NCI-H510A (cell line): ENCODE measurements at regions not wholly inside any gene's neighbourhood (a gene's known extent, or its start where the extent isn't known, plus 50 kb on each side); places are given as distances from the start of the nearest gene placed in this dataset.
"Not testable (repeated sequence)": the region's sequence is repeated elsewhere in the genome, so short reads cannot be mapped to it uniquely, and the experiment has no call there.

Source experiments
- DNase-seq: peaks from one replicate; lab custom pipeline; 2025; lab: John Stamatoyannopoulos, UW

DNA sequence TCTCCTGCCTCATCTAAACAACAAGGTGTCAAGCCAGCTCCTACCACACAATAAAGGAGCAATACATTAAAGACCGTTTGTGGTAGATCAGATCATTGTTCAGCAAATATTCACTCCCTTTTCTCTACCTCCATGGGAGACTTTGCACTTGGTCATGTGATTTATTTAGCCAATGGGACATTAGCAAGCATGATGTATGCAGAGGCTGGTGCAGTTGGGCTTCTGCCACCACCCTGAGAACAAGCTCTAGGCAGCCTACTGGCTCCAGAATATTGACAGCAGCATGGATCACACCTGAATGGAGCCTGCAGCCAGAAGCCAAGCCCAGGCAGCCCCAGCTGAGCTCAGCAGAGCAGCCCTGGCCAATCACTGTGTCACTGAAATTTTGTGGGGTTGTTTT lies 99.4 kb upstream of the UBE2E2 start:
- DNase-seq, result no peak

- DNase-seq, result no peak
Measured at GRCh38 chr3:23105048-23105447, 98.1 kb upstream of the UBE2E2 start.

- no peak for DNase-seq
Measured at GRCh38 chr3:23106666-23107065, 96.5 kb upstream of the UBE2E2 start.

DNA sequence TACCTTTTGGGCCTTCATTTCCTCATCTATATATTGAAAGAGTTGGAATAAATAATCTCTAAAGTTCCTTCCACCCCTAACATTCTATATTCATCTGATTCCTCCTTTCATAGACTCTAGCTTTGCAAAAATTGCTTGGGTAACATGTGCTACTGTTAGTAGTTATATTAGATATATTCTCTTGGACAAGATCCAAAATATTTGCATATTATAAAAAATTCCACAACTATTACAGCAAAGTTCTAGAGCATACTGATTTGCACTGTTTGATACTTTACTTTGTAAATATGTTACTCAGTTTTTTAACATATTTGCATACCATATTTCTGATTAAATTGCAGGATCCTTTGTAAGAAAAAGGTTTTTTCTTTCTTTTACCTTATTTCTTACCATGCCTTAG lies 95.9 kb upstream of the UBE2E2 start:
- no peak for DNase-seq

DNA sequence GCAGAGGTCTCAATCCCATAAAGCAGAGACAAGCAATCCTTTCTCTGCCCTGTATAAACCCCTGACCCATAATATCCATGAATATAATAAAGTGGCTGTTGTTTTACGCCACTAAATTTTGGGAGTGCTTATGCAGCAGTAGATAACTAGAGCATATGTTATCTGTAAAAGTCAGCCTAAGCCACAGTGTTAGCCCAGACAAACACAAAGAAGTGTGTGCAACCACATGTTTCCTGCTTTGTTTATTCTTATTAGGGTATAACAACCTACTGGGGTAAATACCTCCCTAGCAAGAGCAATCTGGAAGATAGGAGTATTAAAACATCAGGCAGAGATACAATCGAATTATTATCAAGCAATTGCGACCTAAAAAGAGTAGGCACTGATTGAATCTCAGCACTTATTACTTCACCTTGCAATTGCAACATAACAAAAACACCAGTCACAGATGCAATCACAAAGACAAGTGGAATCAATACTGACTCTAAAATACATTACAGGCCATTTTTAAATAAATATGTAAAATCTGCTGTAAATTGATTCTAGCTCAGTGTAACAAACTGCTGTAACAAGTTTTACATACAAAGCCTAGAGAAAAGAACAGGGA lies 94.6 kb upstream of the UBE2E2 start:
- DNase-seq, result no peak

DNA sequence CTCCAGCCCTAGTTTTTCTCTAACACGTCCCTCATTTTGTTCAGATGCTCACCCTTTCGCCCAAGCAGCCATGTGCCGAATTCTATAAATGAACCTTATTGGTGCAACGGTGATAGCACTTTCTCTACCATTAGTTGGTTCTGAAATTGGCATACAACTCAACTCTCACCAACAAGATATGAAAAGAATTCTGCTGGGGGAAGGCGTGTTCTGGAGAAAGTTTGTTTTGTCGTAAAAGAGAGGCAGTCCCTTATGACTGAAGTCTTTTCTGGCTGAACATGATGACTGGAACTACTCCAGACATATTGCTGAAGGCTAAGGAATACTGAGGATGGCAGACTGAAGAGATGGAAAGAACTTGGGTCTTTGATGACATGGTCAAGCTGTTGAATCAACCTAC lies 91.8 kb upstream of the UBE2E2 start:
- DNase-seq, result no peak

GRCh38 chr3:23111797-23112196 lies 91.3 kb upstream of the UBE2E2 start:
- DNase-seq, result no peak

DNA sequence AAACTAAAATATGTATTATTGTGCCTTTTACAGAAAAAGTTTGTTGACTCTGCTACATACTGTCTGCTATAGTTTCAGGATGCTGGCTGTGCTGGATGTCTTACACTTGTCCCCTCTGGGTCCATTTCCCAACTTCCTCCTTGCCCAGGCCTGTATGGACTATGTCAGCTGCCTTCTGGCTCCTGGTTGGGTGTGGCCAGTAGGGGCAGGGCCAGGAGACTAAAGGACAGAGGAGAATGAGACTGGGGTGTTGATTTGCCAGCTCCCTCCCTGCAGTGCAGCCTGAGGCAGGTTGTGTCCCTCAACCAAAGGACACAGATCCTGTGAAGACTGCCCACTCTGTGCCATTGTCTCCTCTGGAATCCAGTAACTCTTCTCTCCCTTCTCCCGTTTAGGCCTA lies 90.6 kb upstream of the UBE2E2 start:
- no peak for DNase-seq

GRCh38 chr3:23113455-23114171 lies 89.5 kb upstream of the UBE2E2 start:
- no peak for DNase-seq

GRCh38 chr3:23114432-23114831 lies 88.7 kb upstream of the UBE2E2 start:
- no peak for DNase-seq

DNA sequence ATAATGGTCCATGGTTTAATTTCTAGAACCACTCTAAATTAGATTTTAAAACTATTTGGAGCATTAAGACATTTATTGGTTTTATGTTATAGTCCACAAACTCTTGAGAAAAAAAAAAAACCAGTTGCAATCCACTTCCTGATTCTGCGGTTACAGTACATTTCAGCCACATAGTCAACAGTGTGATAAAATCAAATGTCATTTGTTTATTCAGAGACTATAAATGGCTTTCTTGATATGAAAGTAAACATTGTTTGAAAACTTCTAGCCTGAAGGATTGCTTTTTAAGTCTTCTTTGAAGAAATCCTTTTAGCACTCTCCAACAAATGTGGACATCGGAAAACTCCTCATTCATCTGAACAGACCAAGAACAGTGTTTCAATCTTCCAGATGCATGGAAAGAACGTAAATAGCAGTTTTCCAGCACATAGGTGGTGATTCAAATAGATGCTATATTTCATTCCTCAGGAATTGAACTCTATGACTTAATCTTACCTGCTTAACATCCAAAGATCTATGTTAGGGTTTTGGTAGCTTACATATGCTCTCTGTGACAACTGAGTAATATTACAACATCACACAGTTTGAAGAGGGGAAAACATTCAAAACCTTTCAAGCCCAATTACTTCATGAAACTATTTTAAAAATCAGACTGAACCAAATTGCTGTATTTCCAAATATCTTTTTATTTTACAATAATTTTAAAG lies 87.8 kb upstream of the UBE2E2 start:
- DNase-seq, result no peak

- no peak for DNase-seq
Measured at GRCh38 chr3:23116081-23116837, 86.9 kb upstream of the UBE2E2 start.

DNA sequence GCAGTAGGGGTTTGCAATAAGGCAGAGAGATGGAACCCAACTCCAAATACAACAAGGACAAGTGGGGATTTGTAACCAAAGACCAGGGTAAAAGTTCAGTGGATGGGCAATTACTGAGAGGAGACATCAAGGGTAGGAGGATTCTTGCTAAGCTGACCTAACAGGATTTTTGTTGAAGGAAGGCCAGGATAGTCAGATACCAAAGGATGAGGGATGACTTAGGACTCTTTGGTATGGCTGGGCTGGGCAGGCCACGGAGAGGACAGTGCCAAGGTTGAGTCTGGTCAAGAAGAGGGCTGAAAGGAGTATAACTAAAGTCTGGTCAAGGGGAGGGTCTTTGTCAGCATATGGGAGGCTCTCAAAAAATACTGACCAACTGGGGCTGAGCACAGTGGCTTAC lies 85.3 kb upstream of the UBE2E2 start:
- no peak for DNase-seq

DNA sequence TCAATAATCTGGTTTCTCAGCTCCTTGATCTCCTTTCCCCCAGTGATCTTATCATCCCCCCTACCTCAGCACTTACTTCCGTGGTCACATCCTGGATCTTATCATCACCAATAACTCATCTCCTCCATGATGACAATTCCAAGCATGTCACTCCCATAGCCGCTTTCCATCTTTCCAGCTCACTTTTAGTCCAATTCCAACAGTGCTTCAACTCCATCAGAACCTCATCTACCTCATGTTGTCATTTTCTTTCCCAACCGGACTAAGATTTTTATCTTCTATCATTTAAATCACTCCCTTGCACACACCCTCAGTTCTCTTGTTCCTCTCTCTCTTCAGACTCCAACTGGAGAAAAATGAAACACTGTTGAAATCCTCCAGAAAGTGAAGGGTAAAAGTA lies 75.9 kb upstream of the UBE2E2 start:
- no peak for DNase-seq

DNA sequence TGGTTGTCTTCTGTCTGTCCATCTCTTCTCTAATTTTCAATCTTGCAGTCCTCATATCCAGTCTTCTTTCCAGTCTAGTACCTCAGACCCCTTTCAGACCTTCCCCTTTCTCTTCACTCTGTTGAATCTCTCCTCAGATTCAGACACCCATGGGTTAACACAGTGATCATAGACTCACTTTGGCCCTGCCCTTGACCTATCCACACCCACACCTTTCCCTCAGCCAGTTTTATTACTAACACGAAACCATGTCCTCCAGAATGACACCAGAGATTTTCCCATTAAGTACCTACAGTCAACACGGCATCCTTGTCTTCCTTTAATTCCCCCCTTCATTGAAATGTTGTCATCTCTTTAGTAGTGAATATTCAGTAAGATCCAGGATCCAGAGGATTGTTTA lies 74.5 kb upstream of the UBE2E2 start:
- DNase-seq, result no peak

GRCh38 chr3:23129117-23129516 lies 74.0 kb upstream of the UBE2E2 start:
- DNase-seq, result no peak

- peak; percentile 14 for DNase-seq
Measured at GRCh38 chr3:23129817-23130216, 73.3 kb upstream of the UBE2E2 start.

DNA sequence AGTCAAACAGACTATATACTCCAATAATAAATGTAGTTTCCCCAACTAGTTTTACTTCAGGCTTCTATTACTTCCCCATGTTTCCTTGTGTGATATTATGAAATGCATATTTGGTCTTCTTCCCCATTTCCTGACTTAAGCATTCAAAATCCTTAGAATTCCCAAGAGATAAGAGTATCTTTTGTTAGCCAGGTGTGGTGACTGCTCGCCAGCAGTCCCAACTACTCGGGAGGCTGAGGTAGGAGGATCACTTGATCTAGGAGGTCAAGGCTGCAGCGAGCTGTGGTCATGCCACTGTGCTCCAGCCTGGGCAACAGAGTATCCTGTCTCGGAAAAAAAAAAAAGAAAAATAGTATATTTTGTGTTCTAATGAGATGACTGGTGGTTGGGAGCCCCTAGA lies 72.7 kb upstream of the UBE2E2 start:
- no peak for DNase-seq

GRCh38 chr3:23135026-23135785 lies 67.9 kb upstream of the UBE2E2 start:
- no peak for DNase-seq

- DNase-seq, result no peak
Measured at GRCh38 chr3:23136054-23136453, 67.1 kb upstream of the UBE2E2 start.

- DNase-seq, result not testable (repeated sequence)
Measured at GRCh38 chr3:23144051-23144450, 59.1 kb upstream of the UBE2E2 start.

DNA sequence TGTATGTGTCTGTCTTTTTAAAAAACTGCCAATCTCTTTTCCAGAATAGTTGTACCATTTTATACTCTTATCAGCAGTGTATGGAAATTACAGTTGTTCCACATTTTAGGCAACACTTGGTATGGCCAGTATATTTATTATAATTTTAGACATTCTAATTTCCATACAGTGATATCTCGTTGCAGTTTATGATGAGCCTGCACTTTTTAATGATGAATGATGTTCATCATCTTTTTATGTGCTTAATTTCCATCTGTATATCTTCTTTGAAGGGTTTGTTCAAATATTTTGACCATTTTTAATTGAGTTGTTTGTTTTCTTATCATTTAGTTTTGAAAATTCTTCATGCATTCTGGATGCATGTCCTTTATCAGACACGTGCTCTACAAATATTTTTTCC lies 57.0 kb upstream of the UBE2E2 start:
- DNase-seq, result no peak
